ENCODE measurements at regions not wholly inside any gene's neighbourhood (a gene's known extent, or its start where the extent isn't known, plus 50 kb on each side); places are given as distances from the start of the nearest gene placed in this dataset.

- TF ChIP-seq CTCF (conservative IDR thresholded peaks at IDR 0.05; ENCODE audit: low read depth, low read length), result no peak
- TF ChIP-seq USF2 (IDR thresholded peaks at IDR 0.05; ENCODE audit: low read depth, low read length), result no peak
- TF ChIP-seq POLR2A (IDR thresholded peaks at IDR 0.05; ENCODE audit: low read depth, low read length), result no peak
- TF ChIP-seq RCOR1 (IDR thresholded peaks at IDR 0.05; ENCODE audit: insufficient replicate concordance, low read length), result no peak
- TF ChIP-seq RFX5 (IDR thresholded peaks at IDR 0.05; ENCODE audit: low read depth, low read length), result no peak
- TF ChIP-seq RAD21 (IDR thresholded peaks at IDR 0.05; ENCODE audit: low read length), result no peak
- no peak for TF ChIP-seq ELK1 (IDR thresholded peaks at IDR 0.05; ENCODE audit: borderline replicate concordance, low read depth, low read length)
Measured at GRCh38 chr15:46713045-46713444, 1004.3 kb upstream of the SEMA6D start.

Data from IMR-90 (cell line).